H54 (cell line): ENCODE measurements at regions not wholly inside any gene's neighbourhood (a gene's known extent, or its start where the extent isn't known, plus 50 kb on each side); places are given as distances from the start of the nearest gene placed in this dataset.

ENCODE experiments used
- DNase-seq: peaks from one replicate; pipeline ENCODE4 v3.0.0; 2011; ENCODE audit warnings: low spot score, mixed read lengths; ENCODE audit not compliant: insufficient read length
- FAIRE-seq: peaks from 3 replicates; lab custom pipeline; 2011; peaks lifted over from hg19 to GRCh38; lab: Jason Lieb, UNC
- POLR2A ChIP-seq: IDR thresholded peaks from 2 replicates; pipeline ENCODE4 v1.6.1; 2011; ENCODE audit warnings: low read depth, mild to moderate bottlenecking, low read length

DNA sequence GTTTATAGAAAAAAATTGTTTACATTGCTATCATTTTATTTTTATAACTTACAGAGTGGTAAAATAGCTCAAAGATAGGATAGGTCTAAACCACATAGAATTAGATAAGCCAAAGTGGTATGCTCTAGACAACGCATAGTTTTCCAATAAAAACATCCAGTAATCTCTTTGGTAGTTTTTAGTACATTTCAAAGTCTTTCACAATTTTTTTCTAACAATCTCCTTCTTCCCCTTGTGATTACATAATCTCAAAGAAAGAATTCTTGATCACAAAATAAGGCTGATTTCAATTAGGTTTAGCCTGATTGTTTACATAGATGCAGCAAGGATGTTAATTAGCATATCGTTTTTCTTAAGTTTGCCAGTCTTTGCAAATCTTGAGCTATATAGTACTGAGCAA is 460.0 kb downstream of the FUT8 start:
- DNase-seq (no peak), FAIRE-seq (no peak)
- TF ChIP-seq POLR2A, result no peak

DNA sequence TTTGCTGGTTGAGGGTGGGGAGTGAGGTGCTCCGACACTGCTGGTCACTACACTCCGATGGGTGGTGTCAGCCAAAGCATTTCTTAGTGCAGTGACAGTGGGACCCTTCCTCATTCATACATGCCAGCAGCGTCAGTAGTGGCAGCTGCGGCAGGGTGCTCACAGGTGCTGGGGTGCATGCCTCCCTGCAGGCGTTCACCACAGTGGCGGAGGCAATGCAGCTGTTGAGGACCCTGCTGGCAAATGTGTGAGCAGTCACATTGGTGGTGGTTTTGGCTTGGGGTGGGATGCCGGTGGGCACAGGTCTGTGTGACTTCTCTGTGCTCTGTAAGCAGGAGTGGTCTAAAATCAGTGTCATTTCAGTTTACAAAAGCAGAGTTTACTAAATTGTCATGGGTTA is 464.6 kb downstream of the FUT8 start:
- TF ChIP-seq POLR2A, result no peak
- DNase-seq, result no peak
- no peak for FAIRE-seq

DNA sequence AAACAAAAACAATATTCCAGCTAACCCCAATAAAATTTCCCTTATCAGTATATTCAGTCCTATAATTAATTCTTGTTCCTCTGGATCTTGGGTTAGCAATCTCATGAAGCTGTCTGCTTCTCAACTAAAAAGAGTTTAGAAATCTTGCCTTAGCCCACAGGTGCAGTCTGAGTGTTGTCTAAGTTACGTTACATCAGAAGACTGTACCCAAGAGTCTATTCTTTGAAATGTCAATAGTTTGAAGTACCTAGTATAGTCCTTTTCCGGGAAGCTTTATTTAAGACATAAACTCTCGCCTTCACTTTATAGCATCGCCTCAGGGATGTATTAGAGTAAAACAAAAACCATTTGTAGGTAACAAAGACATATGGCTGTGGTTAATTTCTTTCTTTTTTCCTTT is 465.1 kb downstream of the FUT8 start:
- no peak for FAIRE-seq
- no peak for DNase-seq
- TF ChIP-seq POLR2A, result no peak

DNA sequence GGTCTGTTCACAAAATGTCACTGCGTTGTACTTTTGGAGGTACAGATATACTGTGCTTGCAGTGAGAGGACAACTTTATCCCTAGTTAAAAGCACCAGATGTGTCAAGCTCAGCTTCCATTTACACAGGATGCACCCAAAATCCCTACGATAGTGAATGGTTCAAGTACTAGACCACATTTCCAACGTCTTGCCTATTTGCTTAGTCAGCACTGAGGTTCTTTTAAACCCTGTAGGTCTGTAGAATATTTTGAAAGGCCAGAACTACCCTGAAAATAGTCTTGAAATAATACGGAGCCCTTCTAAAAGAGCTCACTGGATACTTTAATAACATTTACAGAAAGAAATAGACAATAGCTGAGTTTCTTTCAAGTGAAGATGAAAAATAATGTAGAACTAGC is 466.1 kb downstream of the FUT8 start:
- no peak for DNase-seq
- FAIRE-seq, result no peak

DNA sequence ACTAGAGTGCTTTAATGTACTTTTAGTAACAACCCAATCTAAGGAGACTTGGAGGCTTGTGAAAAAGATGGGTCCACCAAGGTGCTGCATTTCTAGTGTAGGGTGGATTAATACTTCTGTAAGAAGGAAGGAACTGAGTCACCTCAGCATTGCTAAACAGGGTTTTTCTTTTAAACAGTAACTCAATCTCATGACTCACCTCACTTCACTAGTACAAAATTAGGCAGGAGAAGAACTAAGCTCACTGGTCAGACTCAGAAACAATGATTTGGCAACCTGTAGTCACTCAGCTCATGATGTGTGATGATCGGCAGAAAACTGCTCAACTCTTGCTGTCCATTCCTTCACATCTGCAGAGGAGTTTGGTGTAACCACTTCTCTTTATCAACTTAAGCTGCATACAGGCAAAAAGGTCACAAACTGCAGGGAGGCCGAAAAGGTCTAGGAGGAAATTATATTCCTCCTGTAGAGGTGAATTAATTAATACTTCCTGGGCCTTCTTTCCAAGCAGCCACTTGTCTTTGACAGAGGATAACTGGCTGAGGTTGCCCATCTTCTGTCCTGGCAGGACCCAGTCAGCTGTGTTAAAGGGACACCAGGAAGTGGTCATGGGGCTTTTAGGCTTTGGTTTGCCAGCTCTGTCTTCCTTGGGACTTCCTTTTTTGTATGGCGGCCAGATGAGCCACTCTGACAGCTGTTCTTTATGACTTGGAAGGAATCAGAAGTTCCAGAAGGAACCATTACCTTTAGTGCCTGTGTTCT is 466.9 kb downstream of the FUT8 start:
- DNase-seq, result no peak
- TF ChIP-seq POLR2A, result no peak
- FAIRE-seq, result peak; percentile 45

More for the DNA sequence above, 466.1 kb downstream of the FUT8 start:
- TF ChIP-seq POLR2A, result no peak

DNA sequence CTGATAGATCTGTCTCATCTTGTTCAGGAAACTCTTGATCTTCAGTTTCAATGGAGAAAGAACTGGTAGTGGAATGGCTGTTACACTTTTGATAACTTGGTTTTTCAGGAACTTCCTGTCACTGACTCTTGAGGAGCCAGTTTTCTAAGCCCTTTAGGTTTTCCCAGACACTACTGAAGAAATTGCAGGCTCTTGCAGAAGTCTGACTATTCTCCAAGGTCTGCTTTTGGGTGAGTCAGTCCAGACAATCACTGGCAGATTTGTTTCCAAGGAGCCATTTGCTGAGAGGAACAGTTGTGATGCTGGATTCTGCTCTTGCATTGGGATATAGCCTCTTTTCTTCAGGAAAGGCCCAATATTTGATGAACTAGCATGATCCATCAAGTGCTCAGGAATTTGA is 468.0 kb downstream of the FUT8 start:
- FAIRE-seq (no peak), DNase-seq (no peak)
- TF ChIP-seq POLR2A, result no peak

DNA sequence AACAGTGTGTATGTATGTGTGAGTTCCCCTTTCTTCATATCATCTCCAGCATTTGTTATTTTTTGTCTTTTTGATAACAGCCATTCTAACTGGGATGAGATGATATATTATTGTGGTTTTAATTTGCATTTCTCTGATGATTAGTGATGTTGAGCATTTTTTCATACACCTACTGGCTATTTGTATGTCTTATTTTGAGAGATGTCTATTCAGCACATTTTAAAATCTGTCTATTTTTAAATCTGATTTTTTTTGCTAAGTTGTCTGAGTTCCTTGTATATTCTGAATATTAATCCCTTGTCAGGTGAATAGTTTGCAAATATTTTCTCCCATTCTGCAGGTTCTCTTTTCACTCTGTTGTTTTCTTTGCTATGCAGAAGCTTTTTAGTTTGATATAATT is 469.1 kb downstream of the FUT8 start:
- TF ChIP-seq POLR2A, result no peak
- FAIRE-seq, result no peak
- DNase-seq, result no peak

DNA sequence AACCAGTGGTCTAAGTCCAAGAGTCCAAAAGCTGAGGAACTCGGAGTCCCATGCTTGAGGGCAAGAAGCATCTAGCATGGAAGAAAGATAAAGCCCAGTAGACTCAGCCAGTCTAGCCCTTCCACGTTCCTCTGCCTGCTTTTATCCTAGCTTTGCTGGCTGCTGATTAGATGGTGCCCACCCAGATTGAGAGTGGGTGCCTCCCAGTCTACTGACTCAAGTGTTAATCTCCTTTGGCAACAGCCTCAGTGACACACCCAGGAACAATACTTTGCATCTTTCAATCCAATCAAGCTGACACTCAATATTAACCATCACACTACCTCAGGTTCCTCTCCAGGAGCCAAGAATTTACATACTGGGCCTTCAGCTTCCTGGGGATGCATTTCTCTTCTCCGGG is 476.1 kb downstream of the FUT8 start:
- no peak for TF ChIP-seq POLR2A
- FAIRE-seq (no peak), DNase-seq (no peak)

DNA sequence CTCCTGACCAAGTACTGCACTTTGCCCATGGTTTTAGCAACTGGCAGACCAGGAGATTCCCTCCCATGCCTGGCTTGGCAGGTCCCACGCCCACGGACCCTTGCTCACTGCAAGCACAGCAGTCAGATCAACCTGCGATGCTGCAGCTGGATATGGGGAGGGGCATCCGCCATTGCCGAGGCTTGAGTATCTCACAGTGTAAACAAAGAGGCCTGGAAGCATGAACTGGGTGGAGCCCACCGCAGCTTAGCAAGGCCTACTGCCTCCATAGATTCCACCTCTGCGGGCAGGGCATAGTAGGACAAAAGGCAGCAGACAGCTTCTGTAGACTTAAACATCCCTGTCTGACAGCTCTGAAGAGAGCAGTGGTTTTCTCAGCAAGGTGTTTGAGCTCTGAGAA is 479.8 kb downstream of the FUT8 start:
- TF ChIP-seq POLR2A, result no peak
- no peak for DNase-seq
- FAIRE-seq, result no peak

DNA sequence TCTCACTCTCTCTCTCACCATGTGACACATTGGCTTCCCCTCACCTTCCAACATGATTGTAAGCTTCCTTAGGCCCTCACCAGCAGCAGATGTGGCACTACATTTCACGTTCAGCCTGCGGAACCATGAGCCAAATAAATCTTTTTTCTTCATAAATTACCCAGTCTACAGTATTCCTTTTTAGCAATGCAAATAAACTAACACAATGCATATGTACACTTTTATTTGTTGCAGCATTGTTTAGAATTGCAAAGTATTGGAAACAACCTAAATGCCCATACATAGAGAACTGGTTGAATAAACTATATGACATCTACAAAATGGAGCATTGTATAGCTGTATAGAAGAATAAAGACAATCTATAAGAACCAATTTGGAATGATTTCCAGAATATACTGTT is 487.6 kb downstream of the FUT8 start:
- no peak for DNase-seq
- FAIRE-seq, result no peak
- TF ChIP-seq POLR2A, result no peak

DNA sequence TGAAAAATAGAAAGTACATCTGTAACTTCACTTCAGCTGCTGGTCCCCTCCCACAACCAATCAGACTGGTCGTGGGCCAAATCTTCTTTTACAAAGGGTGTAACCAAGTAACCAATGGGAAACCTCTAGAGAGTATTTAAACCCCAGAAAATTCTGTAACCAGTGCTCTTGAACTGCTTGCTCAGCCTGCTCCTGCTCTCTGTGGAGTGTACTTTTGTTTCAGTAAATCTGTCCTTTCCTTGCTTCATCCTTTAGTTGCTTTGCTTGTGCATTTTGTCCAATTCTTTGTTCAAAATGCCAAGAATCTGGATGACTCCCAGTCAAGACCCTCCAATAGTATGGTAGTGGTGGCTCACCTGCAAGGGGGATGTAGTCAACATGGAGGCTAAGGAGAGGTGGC is 489.1 kb downstream of the FUT8 start:
- TF ChIP-seq POLR2A, result no peak
- FAIRE-seq (no peak), DNase-seq (no peak)

DNA sequence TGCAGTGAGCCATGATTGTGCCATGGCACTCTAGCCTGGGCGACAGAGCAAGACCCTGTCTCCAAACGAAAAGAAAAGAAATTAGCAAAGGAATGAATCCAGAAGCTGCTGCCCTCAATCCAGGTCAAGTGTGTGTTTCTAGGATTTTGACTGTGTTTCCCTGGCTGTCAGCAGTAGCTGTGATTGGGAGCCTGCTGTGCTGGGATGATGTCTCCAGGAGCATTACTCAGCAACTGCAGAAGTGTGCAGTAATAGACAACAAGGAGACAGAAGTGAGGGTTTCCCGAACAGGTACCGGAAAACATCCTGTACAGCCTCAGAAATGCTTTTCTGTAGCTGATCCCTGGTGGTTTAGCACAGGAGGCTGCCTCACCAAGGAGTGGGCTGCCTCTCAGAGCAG is 492.5 kb downstream of the FUT8 start:
- TF ChIP-seq POLR2A, result no peak
- DNase-seq, result no peak
- FAIRE-seq, result no peak

DNA sequence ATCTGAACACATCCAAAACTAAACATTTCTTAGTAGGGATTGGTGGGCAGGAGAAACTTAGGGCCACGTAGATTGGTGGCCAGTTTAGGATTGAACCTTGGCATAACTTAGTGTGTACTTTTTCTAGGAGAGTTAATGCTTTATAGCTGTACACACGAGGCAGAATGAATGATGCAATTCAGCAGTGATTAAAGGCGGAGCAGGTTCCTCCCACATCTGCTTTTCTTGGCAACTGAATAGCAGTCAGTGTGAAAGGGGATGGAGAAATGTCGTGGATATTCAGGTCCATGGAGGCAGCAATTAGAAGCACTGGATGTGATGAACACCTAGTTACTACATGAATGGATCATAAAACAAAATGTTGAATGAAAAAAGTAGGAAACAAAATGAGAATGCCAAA is 493.8 kb downstream of the FUT8 start:
- FAIRE-seq, result no peak
- no peak for TF ChIP-seq POLR2A
- DNase-seq, result no peak

DNA sequence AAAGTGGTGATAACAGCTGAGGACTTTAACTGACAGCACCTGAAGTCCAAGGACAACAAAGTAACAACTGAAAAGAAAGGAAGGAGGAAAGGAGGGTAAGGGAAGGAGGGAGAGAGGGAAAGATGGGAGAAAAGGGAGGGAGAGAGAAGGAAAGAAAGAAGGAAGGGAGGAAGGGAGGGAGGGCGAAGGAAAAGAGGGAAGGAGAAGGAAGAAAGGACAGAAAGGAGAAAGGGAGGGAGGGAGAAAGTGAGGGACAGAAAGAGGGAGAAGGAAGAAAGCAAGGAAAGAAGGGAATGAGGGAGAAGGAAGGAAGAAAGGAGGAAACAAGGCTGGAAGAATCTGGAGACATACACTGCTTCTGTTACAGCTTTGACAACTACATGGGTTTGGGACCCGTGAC is 494.4 kb downstream of the FUT8 start:
- TF ChIP-seq POLR2A, result no peak
- FAIRE-seq (no peak), DNase-seq (no peak)

DNA sequence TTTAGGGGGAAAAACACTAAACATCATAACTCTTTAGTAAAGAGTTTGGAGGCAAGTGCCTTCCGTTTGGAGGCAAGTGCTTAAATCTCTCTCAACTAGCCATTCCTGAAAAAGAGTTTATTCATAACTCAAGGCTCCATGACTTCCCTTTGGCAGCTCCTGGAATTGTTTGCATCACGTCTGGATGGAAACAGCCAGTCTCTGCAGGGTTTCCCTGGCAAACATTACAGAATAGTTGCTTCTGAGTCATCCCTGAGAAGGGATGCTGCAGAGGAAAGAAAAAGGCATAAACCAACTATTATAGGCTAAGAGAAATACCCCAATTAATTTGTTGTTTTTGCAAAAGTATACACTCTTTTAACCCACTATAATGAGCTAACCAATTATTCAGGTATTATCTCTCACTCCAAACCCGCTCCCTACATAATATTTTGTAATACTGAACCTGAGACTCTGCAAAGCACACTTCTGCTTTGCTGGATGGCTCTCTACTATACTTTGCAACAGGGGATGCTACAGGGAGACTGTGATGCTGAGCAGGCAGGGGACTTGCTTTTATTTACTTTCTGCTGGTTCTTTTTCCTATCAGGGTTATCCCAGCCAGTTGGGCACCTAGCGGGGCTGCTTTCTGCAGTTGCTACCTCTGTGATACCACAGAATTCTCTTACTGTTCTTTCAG is 497.7 kb downstream of the FUT8 start:
- DNase-seq (peak; percentile 7), FAIRE-seq (no peak)
- no peak for TF ChIP-seq POLR2A

DNA sequence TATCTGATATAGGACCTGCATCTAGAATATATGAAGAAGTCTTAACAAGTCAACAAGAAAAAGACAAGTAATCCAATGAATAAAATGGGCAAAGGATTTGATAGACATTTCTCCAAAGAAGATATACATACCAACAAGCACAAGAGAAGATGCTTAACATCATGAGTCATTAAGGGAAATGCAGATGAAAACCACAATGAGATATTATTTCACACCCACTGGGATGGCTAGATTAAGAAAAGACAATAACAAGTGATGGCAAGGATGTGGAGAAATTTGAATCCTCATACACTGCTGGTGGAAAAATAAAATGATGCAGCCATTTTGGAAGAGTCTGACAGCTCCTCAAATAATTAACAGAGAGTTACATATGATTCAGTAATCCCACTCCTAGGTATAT is 502.6 kb downstream of the FUT8 start:
- no peak for FAIRE-seq

More for the DNA sequence above, 502.6 kb downstream of the FUT8 start:
- no peak for DNase-seq
- no peak for TF ChIP-seq POLR2A
